Testis (tissue), 2 donors: ENCODE measurements at regions not wholly inside any gene's neighbourhood (a gene's known extent, or its start where the extent isn't known, plus 50 kb on each side); places are given as distances from the start of the nearest gene placed in this dataset.

Experiments
- POLR2A ChIP-seq: fragments of 450-650 bp; IDR thresholded peaks from one replicate; pipeline ENCODE4 v1.6.1; 2017; ENCODE audit warnings: antibody characterized with exemption, mild to moderate bottlenecking, moderate library complexity
- TF ChIP-seq, protein P1 (sequence below), 3 experiments: fragments of 450-650 bp in 2 of 3; fragments of 200-600 bp in 1 of 3; sonication (generic) in 1 of 3; IDR thresholded peaks; one replicate each; pipeline ENCODE4 v1.5.1; 2016 to 2019; ENCODE audit warnings: antibody characterized with exemption in 3 of 3, mild to moderate bottlenecking in 2 of 3, moderate library complexity in 1 of 3

DNA sequence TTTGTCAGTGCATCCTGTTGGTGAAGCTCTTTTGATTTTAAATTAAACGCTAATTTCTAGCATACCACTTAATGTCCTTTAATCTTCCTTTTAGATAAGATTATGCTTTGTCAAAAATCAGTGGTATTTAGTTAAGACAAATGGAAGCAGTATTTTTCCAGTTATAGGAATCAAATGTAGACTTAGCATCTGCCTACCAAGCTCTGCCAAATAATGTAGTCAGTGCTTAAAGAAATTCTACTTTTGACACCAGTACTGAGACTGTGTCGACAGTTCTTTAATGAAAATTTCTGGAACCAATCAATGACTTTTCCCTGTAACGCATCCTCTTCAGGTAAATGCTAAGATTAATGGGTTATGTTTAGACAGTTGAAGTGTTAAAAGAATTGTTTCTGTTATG, 803.3 kb upstream of the FAM98A start:
- TF ChIP-seq, protein P1, sequence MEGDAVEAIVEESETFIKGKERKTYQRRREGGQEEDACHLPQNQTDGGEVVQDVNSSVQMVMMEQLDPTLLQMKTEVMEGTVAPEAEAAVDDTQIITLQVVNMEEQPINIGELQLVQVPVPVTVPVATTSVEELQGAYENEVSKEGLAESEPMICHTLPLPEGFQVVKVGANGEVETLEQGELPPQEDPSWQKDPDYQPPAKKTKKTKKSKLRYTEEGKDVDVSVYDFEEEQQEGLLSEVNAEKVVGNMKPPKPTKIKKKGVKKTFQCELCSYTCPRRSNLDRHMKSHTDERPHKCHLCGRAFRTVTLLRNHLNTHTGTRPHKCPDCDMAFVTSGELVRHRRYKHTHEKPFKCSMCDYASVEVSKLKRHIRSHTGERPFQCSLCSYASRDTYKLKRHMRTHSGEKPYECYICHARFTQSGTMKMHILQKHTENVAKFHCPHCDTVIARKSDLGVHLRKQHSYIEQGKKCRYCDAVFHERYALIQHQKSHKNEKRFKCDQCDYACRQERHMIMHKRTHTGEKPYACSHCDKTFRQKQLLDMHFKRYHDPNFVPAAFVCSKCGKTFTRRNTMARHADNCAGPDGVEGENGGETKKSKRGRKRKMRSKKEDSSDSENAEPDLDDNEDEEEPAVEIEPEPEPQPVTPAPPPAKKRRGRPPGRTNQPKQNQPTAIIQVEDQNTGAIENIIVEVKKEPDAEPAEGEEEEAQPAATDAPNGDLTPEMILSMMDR (IDR thresholded peaks at IDR 0.05) = no peak
- TF ChIP-seq POLR2A = no peak
